OCI-LY3 (cell line): ENCODE measurements at regions not wholly inside any gene's neighbourhood (a gene's known extent, or its start where the extent isn't known, plus 50 kb on each side); places are given as distances from the start of the nearest gene placed in this dataset.

Source experiments
- H2AFZ ChIP-seq: fragments of 200-600, 300-600 bp; shearing (Covaris generic); 2 replicates; pipeline ENCODE4 v1.6.0; 2014; ENCODE audit warnings: antibody characterized with exemption, low read depth, low read length
- H3K27ac ChIP-seq: fragments of 200-600, 300-600 bp; sonication (generic); 2 replicates; pipeline ENCODE4 v1.5.1; 2014; ENCODE audit warnings: mild to moderate bottlenecking, low read length, moderate library complexity, mixed read lengths
- H3K27me3 ChIP-seq: fragments of 200-600, 300-600 bp; sonication (generic); 2 replicates; pipeline ENCODE4 v1.6.1; 2014; ENCODE audit warnings: low read depth, low read length, mixed read lengths
- H3K36me3 ChIP-seq: fragments of 200-600, 300-600 bp; sonication (generic); replicated peaks from 2 replicates; pipeline ENCODE3; 2014; ENCODE audit warnings: low read depth, low read length, mixed read lengths
- H3K4me1 ChIP-seq: fragments of 300-600, 200-600 bp; sonication (generic); 2 replicates; pipeline ENCODE4 v1.6.1; 2014; ENCODE audit warnings: low read length, mixed read lengths
- H3K4me2 ChIP-seq: fragments of 200-600, 300-600 bp; sonication (generic); 2 replicates; pipeline ENCODE4 v1.6.1; 2014; ENCODE audit warnings: low read length, mixed read lengths
- H3K4me3 ChIP-seq: fragments of 300-600, 200-600 bp; sonication (generic); 2 replicates; pipeline ENCODE4 v1.5.1; 2014; ENCODE audit warnings: antibody characterized with exemption, mild to moderate bottlenecking, low read length, moderate library complexity
- H3K79me2 ChIP-seq: fragments of 300-600, 200-600 bp; shearing (Covaris generic); 2 replicates; pipeline ENCODE4 v1.6.1; 2014; ENCODE audit warnings: mild to moderate bottlenecking, low read length, mixed read lengths
- H3K9ac ChIP-seq: fragments of 300-600, 200-600 bp; shearing (Covaris generic); 2 replicates; pipeline ENCODE4 v1.6.0; 2014; ENCODE audit warnings: mild to moderate bottlenecking, low read length, moderate library complexity
- H3K9me3 ChIP-seq: fragments of 200-600, 300-600 bp; shearing (Covaris generic); 2 replicates; pipeline ENCODE4 v1.6.1; 2014; ENCODE audit warnings: low read length, mixed read lengths; ENCODE audit not compliant: insufficient read depth
- H4K20me1 ChIP-seq: fragments of 200-600, 300-600 bp; sonication (generic); 2 replicates; pipeline ENCODE4 v1.6.1; 2016; ENCODE audit warnings: low read length, mixed read lengths; ENCODE audit not compliant: insufficient read depth
- EZH2phosphoT487 ChIP-seq: fragments of 200-600 bp; shearing (Covaris generic); IDR thresholded peaks from 2 replicates; pipeline ENCODE4 v1.6.1; 2018; ENCODE audit warnings: antibody characterized with exemption, mixed run types, low read depth
- TF ChIP-seq, protein P1 (sequence below): fragments of 200-600, 300-600 bp; sonication (generic); IDR thresholded peaks from 2 replicates; pipeline ENCODE4 v1.5.1; 2014; ENCODE audit warnings: antibody characterized with exemption, low read length, low read depth

GRCh38 chr4:178814908-178815307 is 1372.7 kb upstream of the AGA start:
- Histone ChIP-seq H3K27ac (no peak overlapping the region), H3K4me3 (no peak overlapping the region), H3K36me3 (no peaks in the 10 kb centered on the region), H3K4me1 (no peaks in the 10 kb centered on the region), H2AFZ (no peak overlapping the region), H4K20me1 (no peaks in the 10 kb centered on the region), H3K27me3 (no peaks in the 10 kb centered on the region), H3K9me3 (no peaks in the 10 kb centered on the region), H3K79me2 (no peaks in the 10 kb centered on the region), H3K4me2 (no peak overlapping the region), H3K9ac (no peak overlapping the region)
- TF ChIP-seq EZH2phosphoT487 = no peak
- TF ChIP-seq, protein P1, sequence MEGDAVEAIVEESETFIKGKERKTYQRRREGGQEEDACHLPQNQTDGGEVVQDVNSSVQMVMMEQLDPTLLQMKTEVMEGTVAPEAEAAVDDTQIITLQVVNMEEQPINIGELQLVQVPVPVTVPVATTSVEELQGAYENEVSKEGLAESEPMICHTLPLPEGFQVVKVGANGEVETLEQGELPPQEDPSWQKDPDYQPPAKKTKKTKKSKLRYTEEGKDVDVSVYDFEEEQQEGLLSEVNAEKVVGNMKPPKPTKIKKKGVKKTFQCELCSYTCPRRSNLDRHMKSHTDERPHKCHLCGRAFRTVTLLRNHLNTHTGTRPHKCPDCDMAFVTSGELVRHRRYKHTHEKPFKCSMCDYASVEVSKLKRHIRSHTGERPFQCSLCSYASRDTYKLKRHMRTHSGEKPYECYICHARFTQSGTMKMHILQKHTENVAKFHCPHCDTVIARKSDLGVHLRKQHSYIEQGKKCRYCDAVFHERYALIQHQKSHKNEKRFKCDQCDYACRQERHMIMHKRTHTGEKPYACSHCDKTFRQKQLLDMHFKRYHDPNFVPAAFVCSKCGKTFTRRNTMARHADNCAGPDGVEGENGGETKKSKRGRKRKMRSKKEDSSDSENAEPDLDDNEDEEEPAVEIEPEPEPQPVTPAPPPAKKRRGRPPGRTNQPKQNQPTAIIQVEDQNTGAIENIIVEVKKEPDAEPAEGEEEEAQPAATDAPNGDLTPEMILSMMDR = no peak

DNA sequence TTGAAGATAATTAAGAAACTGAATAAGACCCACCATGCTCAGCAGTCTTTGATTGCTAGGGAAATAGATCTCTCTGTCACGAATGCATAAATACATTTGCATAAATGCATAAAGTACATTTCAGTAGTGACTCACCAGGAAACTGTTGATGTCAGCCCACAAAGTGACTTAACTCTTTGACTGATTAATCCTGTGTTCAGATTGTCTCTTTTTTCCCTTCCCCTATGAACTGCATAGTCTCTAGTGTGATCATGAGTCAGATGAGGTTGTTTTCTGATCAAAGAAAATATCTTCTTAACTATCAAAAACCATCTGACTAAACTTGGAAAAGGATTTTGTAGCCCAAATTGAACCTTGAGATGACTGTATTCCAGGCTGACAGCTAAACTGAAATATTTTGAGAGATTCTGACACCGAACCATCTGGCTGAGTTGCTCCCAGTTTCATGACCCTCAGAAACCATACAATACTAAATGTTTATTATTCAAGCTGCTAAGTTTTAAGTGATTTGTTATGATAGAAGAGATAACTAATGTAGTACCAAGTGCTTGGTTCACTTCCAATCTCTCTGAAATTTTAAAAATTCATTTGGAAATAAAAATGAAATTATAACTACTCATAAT is 1381.5 kb upstream of the AGA start:
- Histone ChIP-seq H3K79me2 (no peaks in the 10 kb centered on the region), H3K4me2 (no peak overlapping the region), H3K4me3 (no peak overlapping the region), H3K4me1 (no peaks in the 10 kb centered on the region), H4K20me1 (no peaks in the 10 kb centered on the region), H3K36me3 (no peaks in the 10 kb centered on the region), H2AFZ (no peak overlapping the region), H3K9ac (no peak overlapping the region), H3K27ac (no peak overlapping the region), H3K27me3 (no peaks in the 10 kb centered on the region), H3K9me3 (no peaks in the 10 kb centered on the region)
- TF ChIP-seq, protein P1 = no peak
- no peak for TF ChIP-seq EZH2phosphoT487

DNA sequence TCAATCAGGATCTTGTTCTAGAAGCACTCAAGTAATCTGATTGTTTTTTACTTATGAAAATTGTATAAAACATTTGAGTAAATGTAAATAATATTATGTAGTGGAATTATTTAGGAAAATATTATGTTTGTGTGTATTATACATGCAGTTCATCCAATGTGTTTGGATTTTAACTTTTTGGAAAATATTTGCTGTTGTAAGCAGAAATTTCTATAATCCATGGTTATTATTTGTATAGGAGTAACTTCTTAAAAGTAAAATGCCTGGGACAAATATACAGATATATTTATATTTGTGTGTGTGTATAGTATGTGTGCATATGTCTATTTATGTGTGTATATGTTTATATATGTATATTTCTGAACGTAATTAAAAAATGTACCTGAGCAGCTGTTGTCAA is 1394.6 kb upstream of the AGA start:
- no peak overlapping the region for H3K9ac ChIP-seq
- no peaks in the 10 kb centered on the region for H3K79me2 ChIP-seq
- no peaks in the 10 kb centered on the region for H3K27me3 ChIP-seq
- H2AFZ ChIP-seq = no peak overlapping the region
- TF ChIP-seq, protein P1 = no peak
- no peak for TF ChIP-seq EZH2phosphoT487
- no peaks in the 10 kb centered on the region for H3K36me3 ChIP-seq
- no peaks in the 10 kb centered on the region for H3K4me1 ChIP-seq
- H3K27ac ChIP-seq = no peak overlapping the region
- H3K9me3 ChIP-seq = no peaks in the 10 kb centered on the region
- no peaks in the 10 kb centered on the region for H4K20me1 ChIP-seq
- no peak overlapping the region for H3K4me3 ChIP-seq
- no peak overlapping the region for H3K4me2 ChIP-seq

GRCh38 chr4:178838776-178839175 is 1396.5 kb upstream of the AGA start:
- Histone ChIP-seq H3K9ac (no peak overlapping the region), H3K9me3 (no peaks in the 10 kb centered on the region), H2AFZ (no peak overlapping the region), H3K4me2 (no peak overlapping the region), H3K36me3 (no peaks in the 10 kb centered on the region), H3K27me3 (no peaks in the 10 kb centered on the region), H3K4me3 (no peak overlapping the region), H3K27ac (no peak overlapping the region), H3K79me2 (no peaks in the 10 kb centered on the region), H4K20me1 (no peaks in the 10 kb centered on the region), H3K4me1 (no peaks in the 10 kb centered on the region)
- TF ChIP-seq EZH2phosphoT487 = no peak
- TF ChIP-seq, protein P1 = no peak
